ENCODE measurements at regions not wholly inside any gene's neighbourhood (a gene's known extent, or its start where the extent isn't known, plus 50 kb on each side); places are given as distances from the start of the nearest gene placed in this dataset.

DNA sequence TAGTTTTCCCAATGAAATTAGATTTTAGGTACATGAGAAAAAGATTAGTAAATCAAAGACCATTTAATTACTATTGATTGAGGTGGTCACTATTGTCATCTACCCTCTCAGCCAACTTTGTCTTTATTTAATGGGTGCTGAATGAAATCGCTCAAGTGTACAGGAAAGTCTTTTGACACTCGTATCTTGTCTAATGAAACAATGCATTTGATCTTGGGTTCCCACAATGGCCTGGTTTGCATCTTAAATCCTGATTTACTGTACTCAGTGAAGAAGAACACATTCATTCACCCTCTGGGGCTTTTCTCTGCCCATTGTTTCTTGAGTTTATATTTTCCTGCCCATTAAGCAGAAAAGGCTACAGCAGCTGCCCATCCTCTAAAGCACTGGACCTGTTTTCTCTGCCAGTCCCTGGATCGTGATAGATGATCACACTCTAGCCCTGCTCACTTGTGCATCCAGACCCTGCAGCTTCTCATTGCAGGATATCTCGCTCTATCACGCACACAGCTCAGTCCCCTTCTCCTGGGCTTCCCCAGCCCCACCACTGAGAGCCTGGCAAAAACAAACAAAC lies 1369.3 kb downstream of the AACS start:
- Histone ChIP-seq H3K4me3 (no peak overlapping the region), H3K9me3 (no peaks in the 10 kb centered on the region), H3K4me1 (no peaks in the 10 kb centered on the region), H3K27ac (no peak overlapping the region), H3K27me3 (no peaks in the 10 kb centered on the region), H3K36me3 (no peaks in the 10 kb centered on the region)
- 70 to 91% (median 86%) methylated on average over 5 of the region's 5 CpGs for WGBS, 5 donors
- no peak for DNase-seq
- TF ChIP-seq, protein P1, sequence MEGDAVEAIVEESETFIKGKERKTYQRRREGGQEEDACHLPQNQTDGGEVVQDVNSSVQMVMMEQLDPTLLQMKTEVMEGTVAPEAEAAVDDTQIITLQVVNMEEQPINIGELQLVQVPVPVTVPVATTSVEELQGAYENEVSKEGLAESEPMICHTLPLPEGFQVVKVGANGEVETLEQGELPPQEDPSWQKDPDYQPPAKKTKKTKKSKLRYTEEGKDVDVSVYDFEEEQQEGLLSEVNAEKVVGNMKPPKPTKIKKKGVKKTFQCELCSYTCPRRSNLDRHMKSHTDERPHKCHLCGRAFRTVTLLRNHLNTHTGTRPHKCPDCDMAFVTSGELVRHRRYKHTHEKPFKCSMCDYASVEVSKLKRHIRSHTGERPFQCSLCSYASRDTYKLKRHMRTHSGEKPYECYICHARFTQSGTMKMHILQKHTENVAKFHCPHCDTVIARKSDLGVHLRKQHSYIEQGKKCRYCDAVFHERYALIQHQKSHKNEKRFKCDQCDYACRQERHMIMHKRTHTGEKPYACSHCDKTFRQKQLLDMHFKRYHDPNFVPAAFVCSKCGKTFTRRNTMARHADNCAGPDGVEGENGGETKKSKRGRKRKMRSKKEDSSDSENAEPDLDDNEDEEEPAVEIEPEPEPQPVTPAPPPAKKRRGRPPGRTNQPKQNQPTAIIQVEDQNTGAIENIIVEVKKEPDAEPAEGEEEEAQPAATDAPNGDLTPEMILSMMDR (IDR thresholded peaks at IDR 0.05), result no peak
- TF ChIP-seq EP300 (IDR thresholded peaks at IDR 0.05) (no peak), POLR2A (IDR thresholded peaks at IDR 0.05) (no peak), POLR2AphosphoS5 (IDR thresholded peaks at IDR 0.05) (no peak)
- intact Hi-C loops (cut with DNase I; ENCODE audit: low total_unique reads), result no loop called here

DNA sequence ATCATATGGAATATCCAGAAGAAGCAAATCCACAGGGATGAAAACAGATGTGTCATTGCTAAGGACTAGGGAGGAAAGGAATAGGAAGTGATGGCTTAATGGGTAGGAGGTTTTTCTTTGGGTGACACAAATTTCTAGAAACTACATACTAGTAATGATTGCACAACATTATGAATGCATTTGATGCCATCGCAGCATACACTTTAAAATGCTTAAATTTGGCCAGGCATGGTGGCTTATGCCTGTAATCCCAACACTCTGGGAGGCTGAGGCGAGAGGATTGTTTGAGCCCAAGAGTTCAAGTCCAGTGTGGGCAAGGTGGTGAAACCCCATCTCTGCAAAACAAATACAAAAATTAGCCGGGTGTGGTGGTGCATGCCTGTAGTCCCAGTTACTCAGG lies 1370.8 kb downstream of the AACS start:
- no peak overlapping the region for H3K27ac ChIP-seq

GRCh38 chr12:126437934-126438333 lies 1372.7 kb downstream of the AACS start:
- peaks cover 0 to 6% (median 0%) of the 10 kb centered on the region in 4 donors for H3K4me1 ChIP-seq
- no peaks in the 10 kb centered on the region for H3K36me3 ChIP-seq
- H3K27me3 ChIP-seq, result no peaks in the 10 kb centered on the region
- H3K9me3 ChIP-seq, result no peaks in the 10 kb centered on the region
- intact Hi-C loops (cut with DNase I; ENCODE audit: low total_unique reads), result no loop called here
- no peak overlapping the region for H3K27ac ChIP-seq
- TF ChIP-seq POLR2A (IDR thresholded peaks at IDR 0.05) (no peak), EP300 (IDR thresholded peaks at IDR 0.05) (no peak), POLR2AphosphoS5 (IDR thresholded peaks at IDR 0.05) (peak in 2 of 3 donors; percentile 12 to 21)
- TF ChIP-seq, protein P1 (IDR thresholded peaks at IDR 0.05), result no peak
- H3K4me3 ChIP-seq, result no peak overlapping the region
- DNase-seq, result peak in 1 of 2 donors; percentile 44
- WGBS, 5 donors, result 33 to 67% (median 54%) methylated on average over 1 of the region's 1 CpG

More for the DNA sequence above, 1370.8 kb downstream of the AACS start:
- intact Hi-C loops (cut with DNase I; ENCODE audit: low total_unique reads), result no loop called here
- Histone ChIP-seq H3K9me3 (no peaks in the 10 kb centered on the region), H3K27me3 (no peaks in the 10 kb centered on the region), H3K4me3 (no peak overlapping the region), H3K36me3 (no peaks in the 10 kb centered on the region), H3K4me1 (peaks cover 0 to 3% (median 0%) of the 10 kb centered on the region in 4 donors)
- TF ChIP-seq EP300 (IDR thresholded peaks at IDR 0.05) (no peak), POLR2A (IDR thresholded peaks at IDR 0.05) (no peak), POLR2AphosphoS5 (IDR thresholded peaks at IDR 0.05) (no peak)
- TF ChIP-seq, protein P1 (IDR thresholded peaks at IDR 0.05), result no peak
- no peak for DNase-seq
- 80 to 91% (median 87%) methylated on average over 3 of the region's 3 CpGs for WGBS, 5 donors

DNA sequence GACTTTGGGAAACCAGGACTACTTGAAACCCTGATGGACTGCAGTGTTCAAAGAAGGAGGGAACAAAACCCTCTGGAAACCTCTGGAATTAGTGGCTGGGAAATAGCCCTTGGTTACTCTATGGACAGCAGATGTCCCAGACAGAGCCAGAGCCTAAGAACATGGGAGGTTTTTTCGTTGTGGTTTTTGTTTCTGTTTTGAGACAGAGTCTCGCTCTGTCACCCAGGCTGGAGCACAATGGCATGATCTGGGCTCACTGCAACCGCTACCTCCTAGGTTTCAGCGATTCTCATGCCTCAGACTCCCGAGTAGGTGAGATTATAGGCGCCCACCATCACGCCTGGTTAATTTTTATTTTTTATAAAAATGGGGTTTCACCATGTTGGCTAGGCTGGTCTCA lies 1378.7 kb downstream of the AACS start:
- TF ChIP-seq EP300 (IDR thresholded peaks at IDR 0.05) (no peak), POLR2AphosphoS5 (IDR thresholded peaks at IDR 0.05) (no peak), POLR2A (IDR thresholded peaks at IDR 0.05) (no peak)
- TF ChIP-seq, protein P1 (IDR thresholded peaks at IDR 0.05), result no peak
- Histone ChIP-seq H3K36me3 (no peaks in the 10 kb centered on the region), H3K4me3 (no peak overlapping the region), H3K4me1 (peaks cover 0 to 6% (median 0%) of the 10 kb centered on the region in 4 donors), H3K9me3 (peaks cover 0 to 5% (median 0%) of the 10 kb centered on the region in 4 donors), H3K27me3 (no peaks in the 10 kb centered on the region), H3K27ac (no peak overlapping the region)
- DNase-seq, result no peak
- intact Hi-C loops (cut with DNase I; ENCODE audit: low total_unique reads), result no loop called here
- WGBS, 5 donors, result 74 to 90% (median 78%) methylated on average over 7 of the region's 7 CpGs

Data from stomach (tissue), 8 donors.